RKO (cell line): ENCODE measurements at regions not wholly inside any gene's neighbourhood (a gene's known extent, or its start where the extent isn't known, plus 50 kb on each side); places are given as distances from the start of the nearest gene placed in this dataset.
"Not testable (repeated sequence)": the region's sequence is repeated elsewhere in the genome, so short reads cannot be mapped to it uniquely, and the experiment has no call there.

ENCODE experiments used
- DNase-seq: peaks from one replicate; pipeline ENCODE4 v3.0.0-alpha.2; 2016; ENCODE audit warnings: low spot score

DNA sequence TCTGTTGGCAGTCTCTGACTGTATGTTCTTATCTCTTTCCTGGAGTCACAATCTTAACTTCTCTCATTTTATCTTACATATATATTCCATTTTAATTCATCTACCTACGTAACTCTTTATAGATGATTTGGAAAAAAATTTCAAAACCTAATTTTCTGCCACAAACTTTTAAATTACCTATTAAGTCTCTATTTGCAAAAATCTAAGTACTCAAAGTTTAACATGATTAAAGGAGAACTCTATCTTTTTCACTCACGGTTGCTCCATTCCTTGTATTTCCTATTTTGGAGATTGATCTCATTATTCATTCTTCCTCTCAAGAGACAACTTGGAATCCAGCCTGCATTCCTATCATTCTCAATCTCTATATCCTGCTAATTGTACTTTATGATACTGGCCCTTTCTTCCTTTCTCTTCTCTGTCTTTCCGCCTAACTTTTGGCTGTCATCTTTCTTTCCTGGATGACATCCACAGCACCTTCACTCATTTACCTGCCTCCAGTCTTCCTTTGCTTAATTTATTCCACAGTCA is 1071.1 kb upstream of the CITED2 start:
- no peak for DNase-seq

DNA sequence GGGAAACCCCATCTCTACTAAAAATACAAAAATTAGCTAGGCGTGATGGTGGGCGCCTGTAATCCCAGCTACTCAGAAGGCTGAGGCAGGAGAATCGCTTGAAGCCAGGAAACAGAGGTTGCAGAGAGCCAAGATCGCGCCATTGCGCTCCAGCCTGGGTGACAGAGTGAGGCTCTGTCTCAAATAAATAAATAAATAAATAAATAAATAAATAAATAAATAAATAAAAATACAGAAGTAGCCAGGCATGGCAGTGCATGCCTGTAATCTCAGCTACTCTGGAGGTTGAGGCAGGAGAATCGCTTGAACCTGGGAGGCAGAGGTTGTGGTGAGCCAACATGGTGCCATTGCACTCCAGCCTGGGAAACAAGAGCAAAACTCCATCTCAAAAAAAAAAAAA is 1068.7 kb upstream of the CITED2 start:
- DNase-seq, result not testable (repeated sequence)

DNA sequence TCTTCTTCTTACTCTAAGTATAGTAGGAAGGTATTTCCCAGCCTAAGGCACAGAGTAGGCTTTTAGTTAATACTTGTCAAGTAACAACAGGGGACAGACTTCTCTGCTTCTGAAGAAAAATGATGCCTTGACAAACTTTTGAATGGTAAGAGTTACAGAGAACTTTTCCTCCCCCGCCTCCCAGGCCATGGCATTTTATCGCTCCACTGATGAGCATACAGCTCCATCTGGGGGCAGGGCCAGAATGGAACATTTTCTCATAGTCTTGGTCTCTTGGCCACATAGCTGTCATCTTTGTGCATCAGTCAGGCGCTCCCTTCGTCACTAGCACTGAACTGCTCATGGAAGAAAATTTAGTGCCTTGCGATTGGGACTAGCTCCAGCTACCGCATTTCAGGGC is 1066.8 kb upstream of the CITED2 start:
- DNase-seq, result peak; percentile 28

DNA sequence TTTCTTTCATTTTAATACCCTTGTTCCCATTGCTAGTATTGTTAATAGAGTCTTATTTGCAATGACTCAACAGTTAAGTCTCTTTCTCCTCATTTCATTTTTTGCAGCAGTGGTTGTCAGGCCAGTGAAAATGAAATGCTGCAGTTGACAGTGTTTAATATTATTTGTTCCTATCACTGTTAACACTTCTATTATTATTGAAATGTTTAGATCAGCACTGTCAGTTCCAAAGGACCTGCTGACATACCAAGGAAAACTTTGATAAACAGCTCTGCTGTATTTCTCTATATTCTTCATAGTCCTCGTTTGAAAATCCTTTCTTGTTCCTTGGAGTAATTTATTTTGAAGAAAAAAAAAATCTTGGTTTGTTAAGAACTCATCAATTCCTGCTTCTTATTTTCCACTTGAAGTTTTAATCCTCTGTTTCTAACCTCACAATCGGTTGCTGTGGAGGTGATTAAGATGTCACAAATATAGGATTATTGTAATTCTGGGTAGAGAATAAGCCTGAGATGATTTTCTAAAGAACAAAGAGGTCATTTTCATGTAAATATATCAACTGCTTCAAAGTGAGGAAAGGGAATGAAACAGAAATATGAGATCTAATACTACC is 1065.9 kb upstream of the CITED2 start:
- no peak for DNase-seq

DNA sequence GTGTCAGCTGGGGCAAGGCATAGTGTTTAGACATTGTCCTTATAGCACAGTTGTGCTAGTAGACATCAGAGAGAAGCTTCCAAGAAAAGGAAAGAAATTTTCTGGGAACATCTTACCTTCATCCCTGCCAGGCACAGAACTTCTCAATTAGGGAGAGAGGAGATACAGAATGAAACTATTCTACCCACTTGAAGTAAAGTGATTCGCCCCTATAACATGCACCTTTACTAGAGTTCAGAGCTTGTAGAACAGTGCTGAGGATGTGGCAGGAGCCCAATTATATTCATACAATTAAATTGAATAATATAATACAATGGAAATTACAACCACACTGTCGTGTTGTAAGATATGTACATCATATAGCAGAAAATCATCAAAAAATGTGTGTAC is 1063.9 kb upstream of the CITED2 start:
- DNase-seq, result no peak

DNA sequence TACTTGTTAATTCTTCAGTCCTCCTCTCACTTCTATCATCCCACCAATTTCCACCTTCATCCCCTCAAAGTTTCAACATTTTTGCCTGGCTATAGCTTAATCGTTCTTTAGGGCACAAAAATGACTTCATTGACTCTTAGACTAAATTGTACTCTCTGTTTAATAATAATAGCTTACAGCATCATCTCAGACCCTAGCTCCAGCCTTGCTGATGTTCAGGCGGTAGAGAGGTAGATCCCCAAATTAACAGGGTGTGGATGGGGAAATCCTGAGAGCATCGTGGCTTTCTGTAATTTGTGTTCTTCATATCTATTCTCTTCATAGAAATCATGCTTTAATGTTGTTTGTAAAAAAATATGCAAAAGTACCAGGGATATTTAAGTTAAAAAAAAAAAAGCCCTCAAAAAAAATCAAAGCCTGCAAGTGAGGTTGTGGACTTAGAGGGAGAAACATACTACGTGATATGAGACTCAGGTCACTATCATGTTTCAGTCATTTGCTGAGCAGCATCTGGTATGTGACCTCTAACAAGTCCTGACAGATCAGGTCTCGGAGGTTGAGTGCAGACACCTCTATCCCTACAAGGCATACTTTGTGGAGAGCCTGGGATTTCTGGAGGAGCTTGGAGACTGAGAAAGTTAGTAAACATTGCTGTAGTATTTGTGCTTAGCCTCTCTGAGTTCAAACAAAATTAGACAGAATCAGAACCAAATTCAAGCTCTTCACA is 1063.3 kb upstream of the CITED2 start:
- no peak for DNase-seq

DNA sequence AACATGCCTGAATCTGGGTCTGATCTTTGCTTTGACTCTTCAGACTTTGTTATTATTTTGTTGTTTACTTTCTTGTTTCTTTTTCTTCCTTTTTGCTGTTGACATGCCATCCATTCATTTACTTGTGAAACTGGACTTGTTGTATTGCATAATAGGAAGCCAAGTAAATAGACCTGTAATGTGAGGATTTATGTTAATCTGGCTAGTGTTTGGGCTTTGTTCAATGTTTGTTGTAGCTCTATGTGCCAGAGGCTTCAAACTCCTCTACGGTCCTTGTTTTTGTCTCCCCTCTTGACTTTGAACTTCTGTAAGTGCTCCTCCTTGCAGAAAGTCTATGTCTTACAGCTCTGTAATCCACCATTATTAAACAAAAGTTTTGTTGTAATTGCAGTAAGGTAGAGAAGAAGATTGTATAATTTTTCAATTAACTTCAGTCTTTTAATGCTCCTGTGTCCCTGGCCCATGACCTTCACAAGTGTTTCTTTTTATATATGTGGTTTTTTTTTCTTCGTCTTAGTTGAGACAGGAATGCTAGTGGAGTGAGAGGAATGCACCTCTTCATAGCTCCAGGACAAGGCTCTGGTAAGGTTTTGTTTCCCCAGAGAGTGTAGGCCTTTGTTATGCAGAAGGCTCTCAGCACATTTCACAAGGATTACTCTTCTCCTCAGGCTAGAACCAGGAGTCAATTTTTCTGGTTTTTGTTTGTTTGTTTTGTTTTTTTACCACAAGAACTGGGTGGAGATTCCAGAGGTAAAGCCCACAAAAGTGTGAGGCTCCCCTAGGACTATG is 1061.8 kb upstream of the CITED2 start:
- no peak for DNase-seq

DNA sequence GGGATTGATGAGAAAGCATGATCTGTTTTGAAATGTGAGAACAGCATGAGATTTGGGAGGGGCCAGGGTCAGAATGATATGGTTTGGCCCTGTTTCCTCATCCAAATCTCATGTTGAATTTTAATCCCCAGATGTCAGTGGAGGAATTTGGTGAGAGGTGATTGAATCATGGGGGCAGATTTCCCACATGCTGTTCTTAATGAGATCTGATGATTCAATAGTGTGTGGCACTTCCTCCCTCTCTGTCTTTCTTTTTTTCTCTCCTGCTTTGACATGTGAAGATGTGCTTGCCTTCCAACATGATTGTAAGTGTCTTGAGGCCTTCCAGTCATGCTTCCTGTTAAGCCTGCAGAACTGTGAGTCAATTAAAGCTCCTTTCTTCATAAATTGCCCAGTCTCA is 1060.3 kb upstream of the CITED2 start:
- DNase-seq, result peak; percentile 32

DNA sequence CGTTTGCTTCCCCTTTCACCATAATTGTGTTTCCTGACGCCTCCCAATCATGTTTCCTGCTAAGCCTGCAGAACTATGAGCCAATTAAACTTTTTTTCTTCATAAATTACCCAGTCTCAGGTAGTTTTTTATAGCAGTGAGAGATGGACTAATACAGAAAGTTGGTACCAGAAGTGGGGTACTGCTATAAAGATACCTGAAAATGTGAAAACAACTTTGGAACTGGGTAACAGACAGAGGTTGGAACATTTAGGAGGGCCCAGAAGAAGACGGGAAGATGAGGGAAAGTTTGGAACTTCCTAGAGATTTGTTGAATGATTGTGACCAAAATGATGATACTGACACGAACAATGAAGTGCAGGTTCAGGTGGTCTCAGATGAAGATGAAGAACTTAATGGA is 1058.6 kb upstream of the CITED2 start:
- no peak for DNase-seq

DNA sequence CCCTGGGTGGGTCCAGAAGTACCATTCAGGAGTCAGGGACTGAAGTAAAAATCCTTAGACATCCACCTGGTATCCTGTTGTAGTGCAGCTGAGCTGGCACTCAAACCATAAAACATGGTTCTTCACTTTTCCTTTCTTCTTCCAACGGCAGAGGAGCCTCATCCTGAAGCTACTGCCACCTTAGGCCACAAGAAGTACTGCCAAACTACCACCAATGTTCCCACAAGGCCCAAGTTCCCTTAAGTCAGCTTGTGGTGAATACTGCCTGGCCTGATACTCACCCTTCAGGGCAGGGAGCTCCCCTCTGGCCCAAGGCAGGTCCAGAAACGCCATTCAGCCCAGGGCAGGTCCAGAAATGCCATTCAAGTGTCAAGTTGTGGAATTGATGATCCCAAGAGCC is 1053.4 kb upstream of the CITED2 start:
- DNase-seq, result peak; percentile 9

DNA sequence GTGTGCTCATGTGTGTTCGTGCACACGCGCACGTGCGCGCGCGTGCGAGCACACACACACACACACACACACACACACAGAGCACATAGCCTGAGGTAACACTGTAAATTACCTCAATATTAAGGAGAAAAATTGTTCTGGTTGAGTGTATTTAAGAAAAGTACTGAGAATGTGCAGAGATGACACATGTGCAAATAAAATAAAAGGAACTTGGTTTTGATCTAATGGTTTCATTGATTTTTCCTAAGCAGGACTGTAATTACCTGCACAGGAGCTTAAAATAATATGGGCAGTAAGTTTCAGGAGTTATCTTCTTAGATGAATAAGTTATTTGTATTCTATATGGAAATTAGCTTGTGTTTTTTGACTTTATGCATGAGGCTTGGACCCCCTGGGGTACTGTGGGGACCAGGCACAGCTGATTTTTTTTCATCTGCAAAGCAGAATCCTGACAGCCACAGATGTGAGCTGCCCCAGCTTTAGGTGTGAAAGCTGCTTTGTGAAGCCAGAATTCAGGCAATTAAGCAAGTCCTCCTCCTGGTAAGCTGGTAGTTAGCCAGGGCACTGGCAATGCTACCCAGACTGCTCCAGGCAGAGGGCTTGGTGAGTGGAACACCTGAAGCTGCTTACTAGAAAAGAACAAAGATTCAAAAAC is 1040.6 kb upstream of the CITED2 start:
- no peak for DNase-seq

DNA sequence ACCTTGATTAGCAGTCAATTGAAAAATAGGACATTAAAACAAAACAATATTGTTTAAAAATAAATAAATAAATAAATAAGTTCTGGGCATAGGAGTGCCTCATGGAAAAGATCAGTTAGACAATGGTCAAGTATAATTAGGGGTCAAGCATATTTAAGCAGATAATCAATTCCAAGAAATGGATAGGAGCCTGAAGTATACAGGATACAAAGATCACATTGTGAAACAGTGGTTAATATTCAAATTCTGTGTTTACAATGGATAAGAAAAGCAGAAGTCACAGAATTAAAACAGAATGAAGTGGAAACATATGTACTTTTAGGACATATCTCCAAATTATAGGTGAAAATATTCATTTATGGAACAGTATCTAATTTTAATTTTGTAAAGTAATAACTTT is 1028.6 kb upstream of the CITED2 start:
- DNase-seq, result no peak

DNA sequence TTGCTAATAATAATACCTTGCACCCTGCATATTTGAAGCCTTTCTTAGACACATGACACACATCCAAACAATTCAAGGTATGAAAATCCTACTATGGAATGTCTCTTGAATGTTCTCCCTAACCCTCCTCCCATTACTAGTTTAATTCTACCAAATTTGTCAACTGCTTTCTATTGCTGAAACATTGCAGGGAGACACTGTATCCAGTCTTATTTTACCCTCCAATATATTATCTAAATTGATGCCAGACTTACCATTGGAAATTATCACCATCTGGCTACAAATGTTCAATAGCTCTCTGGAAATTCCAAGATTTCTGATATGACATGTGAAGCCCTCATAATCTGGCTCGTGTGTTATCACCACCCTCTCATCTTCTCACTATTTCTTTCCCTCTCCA is 1027.3 kb upstream of the CITED2 start:
- DNase-seq, result no peak

DNA sequence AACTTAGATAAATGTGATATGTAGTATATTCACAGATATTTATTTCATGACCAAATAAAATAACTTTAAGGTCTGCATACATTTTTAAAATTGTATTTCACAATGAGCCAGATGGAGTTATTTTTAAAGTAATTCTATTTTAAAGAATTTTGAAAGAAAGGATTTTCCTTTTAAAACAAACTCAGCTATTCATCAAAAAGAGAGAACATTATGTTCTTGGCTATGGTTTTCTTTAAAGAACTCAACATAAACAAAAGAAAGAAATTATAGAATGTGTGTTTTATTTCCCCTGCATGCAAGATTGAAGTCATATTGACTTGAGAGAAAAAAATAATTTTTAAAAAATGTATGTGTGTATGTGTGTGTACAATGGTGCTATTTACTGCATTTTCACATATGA is 1023.6 kb upstream of the CITED2 start:
- no peak for DNase-seq

DNA sequence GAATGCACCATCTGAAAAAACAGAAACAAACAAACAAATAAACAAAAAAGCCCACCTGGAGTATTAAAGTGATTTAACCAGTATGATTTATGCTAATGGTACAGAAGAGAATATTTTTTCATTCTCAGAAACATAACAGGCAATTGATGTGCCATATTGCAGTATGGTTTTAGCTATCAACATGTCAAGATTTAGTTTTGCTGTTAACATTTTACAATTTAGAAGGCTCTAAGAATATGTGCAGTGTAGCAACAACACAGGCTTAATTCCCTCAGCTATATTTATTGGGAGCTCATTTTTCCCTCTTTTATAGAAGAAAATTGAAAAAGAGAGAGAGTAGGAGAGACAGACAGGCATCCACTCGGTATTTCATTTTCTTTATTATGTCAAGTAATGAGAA is 1022.7 kb upstream of the CITED2 start:
- DNase-seq, result no peak

DNA sequence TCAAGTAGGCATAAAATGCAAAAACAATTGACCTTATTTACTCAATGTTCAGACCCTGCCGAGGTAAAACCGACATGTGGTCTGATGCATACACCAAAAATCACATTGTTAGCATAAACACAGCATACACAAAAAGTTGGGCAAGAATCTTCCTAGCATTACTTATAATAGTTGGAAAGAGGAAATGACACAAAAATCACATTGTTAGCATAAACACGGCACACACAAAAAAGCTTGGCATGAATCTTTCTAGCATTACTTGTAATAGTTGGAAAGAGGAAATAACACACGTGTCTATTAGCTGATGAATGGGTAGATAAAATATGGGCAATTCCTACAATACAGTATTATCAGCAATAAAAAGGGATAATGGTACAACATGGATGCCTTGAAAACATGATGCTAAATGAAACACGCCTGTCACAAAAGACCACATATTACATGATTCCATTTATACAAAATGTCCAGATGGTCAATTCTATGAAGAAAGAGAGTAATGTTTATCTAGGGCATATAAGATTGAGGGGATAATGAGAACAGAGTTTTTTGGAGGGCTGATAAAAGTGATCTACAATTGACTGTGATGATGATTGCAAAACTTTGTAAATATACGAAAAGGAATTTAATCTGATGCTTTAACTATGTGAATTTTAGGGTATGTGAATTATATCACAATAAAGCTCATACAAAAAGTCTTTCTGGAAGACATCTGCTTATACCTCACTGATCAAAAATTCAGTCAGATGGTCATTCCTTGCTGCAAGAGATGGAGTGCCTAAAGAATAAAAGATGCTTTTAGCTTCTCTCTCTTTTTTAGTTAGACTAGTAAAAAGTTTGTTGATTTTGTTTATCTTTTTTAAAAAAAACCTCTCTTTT is 1019.5 kb upstream of the CITED2 start:
- DNase-seq, result no peak

DNA sequence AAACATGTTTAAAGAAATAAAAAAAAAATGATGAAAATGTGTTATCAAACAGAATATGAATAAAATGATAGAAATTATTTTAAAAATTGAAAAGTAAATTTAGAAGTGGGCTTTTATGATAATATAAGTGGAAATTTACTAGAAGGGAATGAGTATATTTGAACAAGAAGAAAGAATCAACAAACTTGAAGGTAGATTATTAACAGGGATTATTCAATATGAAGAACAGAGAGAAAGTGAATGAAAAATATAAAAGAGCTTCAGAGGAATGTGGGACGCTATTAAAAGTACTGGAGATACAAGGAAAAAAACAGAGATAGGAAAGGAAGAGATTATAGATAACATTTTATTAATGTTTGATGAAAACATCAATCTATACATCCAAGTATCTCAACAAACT is 1014.4 kb upstream of the CITED2 start:
- DNase-seq, result no peak

DNA sequence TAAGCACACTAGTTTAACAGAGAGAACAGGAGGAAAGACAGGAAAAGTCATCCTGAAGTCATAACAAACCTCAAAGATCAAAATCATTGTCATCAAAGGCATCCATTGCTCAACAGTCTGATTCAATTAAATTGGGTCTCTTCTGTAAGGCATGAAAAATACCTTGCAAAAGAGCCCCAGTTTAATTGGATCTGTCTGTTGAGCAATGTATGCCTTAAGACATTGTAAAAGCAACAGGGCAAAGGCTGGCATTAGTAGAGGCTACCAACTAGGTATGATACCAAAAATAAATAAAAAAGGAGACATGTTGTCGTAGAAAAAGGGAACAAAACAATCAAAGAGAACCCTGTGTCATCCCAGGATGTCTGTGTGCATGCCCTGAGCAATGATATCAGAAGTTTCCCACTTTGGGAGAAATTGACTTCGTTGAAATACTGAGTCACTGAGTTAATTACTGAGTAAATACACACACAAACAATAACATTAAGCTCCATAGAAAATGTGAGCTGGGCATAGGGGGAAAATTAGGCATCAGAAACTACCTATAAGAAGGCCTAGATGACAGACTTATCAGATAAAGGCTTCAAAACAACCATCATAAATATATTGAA is 1013.8 kb upstream of the CITED2 start:
- DNase-seq, result no peak

DNA sequence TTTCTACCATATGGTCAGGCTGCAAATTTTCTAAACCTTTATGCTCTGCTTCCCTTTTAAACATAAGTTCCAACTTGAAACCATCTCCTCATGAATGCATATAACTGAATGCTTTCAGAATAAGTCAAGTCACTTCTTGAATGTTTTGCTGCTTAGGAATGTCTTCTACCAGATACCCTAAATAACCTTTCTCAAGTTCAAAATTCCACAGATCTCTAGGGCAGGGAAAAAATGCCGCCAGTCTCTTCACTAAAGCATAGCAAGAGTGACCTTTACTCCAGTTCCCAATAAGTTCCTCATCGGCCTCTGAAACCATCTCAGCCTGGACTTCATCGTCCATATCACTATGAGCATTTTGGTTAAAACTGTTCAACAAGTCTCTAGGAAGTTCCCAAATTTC is 1011.2 kb upstream of the CITED2 start:
- DNase-seq, result no peak

DNA sequence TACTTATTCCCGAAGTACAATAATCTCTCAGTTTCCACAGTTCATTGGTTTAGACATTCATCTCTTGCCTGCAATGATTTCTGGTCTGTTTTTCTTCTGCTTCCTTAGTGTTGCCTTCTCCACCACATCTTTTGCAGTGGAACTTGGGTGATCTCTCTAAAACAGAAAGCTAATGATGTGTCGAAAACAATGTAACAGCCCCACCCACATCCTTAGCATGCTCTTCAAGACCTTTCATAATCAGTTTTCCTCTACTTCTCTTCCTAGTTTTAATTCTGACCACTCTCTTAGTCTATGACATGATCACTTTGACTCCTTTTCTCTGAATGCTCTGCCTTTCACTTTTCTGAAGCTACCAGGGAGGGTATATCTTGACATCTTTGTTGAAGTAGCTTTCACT is 1007.9 kb upstream of the CITED2 start:
- DNase-seq, result no peak
